ENCODE measurements at regions not wholly inside any gene's neighbourhood (a gene's known extent, or its start where the extent isn't known, plus 50 kb on each side); places are given as distances from the start of the nearest gene placed in this dataset.
"Not testable (repeated sequence)": the region's sequence is repeated elsewhere in the genome, so short reads cannot be mapped to it uniquely, and the experiment has no call there.

GRCh38 chr18:34385311-34385710 is 160.6 kb upstream of the NOL4 start:
- FAIRE-seq (no peak), DNase-seq (ENCODE audit: insufficient read length, low spot score) (no peak)
- TF ChIP-seq POLR2A (IDR thresholded peaks at IDR 0.05; ENCODE audit: low read depth, low read length), result no peak

- no peak for TF ChIP-seq POLR2A (IDR thresholded peaks at IDR 0.05; ENCODE audit: low read depth, low read length)
- FAIRE-seq (no peak), DNase-seq (ENCODE audit: insufficient read length, low spot score) (no peak)
These were observed 162.1 kb upstream of the NOL4 start for GRCh38 chr18:34386803-34387202.

- DNase-seq (ENCODE audit: insufficient read length, low spot score) (no peak), FAIRE-seq (no peak)
- TF ChIP-seq POLR2A (IDR thresholded peaks at IDR 0.05; ENCODE audit: low read depth, low read length), result no peak
These were observed 172.7 kb upstream of the NOL4 start for GRCh38 chr18:34397286-34397896.

GRCh38 chr18:34399892-34400291 is 175.2 kb upstream of the NOL4 start:
- no peak for TF ChIP-seq POLR2A (IDR thresholded peaks at IDR 0.05; ENCODE audit: low read depth, low read length)
- DNase-seq (ENCODE audit: insufficient read length, low spot score) (no peak), FAIRE-seq (no peak)

DNA sequence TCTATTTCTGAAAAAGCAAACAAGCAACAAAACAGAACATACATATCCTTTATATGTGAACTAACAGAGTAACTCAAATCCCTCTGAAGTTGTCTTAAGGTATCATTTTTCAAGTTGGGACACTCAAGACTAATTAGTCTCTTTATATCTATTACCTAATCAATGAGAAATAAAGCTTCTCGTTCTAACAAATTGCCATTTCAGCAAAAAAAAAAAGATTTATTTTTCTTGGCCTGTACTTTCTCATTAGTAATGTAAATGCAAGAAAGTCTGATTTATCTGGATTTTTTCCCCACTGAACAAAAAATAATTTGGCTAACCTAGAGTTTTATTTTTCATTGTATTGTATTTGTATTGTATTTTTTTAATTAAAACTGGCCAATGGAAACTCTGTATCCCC is 176.1 kb upstream of the NOL4 start:
- no peak for TF ChIP-seq POLR2A (IDR thresholded peaks at IDR 0.05; ENCODE audit: low read depth, low read length)
- no peak for FAIRE-seq
- no peak for DNase-seq (ENCODE audit: insufficient read length, low spot score)

GRCh38 chr18:34401775-34402174 is 177.1 kb upstream of the NOL4 start:
- TF ChIP-seq POLR2A (IDR thresholded peaks at IDR 0.05; ENCODE audit: low read depth, low read length), result no peak
- no peak for FAIRE-seq
- DNase-seq (ENCODE audit: insufficient read length, low spot score), result no peak

DNA sequence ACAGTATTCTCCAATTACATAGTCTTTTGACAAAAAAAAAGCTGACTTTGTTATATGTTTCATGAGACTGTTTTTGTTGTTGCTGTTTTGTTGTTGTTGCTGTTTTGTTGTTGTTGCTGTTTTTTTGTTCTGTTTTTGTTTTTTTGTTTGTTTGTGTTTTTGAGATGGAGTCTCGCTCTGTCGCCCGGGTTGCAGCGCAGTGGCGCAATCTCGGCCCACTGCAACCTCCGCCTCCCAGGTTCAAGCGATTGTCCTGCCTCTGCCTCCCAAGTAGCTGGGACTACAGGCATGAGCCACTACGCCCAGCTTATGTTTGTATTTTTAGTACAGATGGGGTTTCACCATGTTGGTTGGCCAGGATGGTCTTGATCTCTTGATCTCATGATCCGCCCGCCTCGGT is 182.8 kb upstream of the NOL4 start:
- not testable (repeated sequence) for DNase-seq (ENCODE audit: insufficient read length, low spot score); FAIRE-seq

DNA sequence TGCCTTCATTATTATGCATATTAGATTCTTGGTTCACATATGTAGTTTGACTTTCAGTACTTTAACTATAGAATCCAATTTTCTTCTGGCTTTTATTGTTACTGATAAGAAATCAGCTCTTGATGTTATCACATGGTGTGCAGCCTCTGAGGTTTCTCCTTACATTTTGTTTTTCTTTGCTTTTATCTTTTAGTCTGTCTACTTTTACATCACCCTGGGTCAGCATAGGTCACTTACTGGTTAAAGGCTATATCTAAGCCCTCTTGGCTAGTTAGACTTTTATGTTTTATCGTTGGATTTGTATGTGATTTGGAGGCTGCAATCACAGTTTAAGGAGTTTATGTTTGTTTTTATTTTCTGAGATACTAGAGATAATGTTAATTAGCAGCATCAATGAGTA is 187.2 kb upstream of the NOL4 start:
- FAIRE-seq, result no peak
- TF ChIP-seq POLR2A (IDR thresholded peaks at IDR 0.05; ENCODE audit: low read depth, low read length), result no peak
- DNase-seq (ENCODE audit: insufficient read length, low spot score), result no peak

DNA sequence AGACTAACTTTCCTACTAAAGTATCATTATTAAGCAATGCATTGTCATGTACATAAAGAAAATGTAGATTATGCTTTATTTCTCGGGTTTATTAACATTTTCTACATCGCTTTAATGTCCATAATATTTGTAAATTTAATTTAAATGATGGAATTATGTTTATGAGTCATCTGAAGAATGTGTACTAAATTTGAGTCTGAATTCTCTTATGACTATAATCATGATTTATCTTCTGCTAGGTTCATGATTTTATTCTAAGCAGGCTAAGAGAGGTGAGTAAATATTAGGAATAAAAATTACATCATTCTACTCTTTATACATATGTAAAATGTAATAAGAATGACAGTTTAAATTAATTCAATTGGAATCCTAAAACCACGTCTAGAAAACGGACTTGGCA is 206.3 kb upstream of the NOL4 start:
- no peak for TF ChIP-seq POLR2A (IDR thresholded peaks at IDR 0.05; ENCODE audit: low read depth, low read length)
- FAIRE-seq (no peak), DNase-seq (ENCODE audit: insufficient read length, low spot score) (no peak)

DNA sequence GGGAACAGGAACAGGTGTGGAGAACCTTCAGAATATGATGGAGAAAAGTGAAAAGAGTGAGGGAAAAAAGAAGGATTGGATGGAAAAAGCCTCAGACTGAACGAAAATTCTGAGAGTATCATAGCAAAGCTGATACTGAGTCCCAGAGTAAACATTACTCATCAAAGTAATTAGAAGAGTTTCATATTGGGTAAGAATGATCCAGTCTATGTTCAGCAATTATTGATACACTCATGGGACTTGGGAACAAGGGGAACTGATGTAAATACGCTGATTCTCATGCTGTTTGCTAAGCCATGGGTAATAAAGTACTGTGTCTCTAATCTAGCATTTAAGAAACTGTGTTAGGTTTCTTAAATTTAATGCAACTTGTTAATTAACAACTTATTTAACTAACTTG is 219.9 kb upstream of the NOL4 start:
- no peak for FAIRE-seq
- TF ChIP-seq POLR2A (IDR thresholded peaks at IDR 0.05; ENCODE audit: low read depth, low read length), result no peak

DNA sequence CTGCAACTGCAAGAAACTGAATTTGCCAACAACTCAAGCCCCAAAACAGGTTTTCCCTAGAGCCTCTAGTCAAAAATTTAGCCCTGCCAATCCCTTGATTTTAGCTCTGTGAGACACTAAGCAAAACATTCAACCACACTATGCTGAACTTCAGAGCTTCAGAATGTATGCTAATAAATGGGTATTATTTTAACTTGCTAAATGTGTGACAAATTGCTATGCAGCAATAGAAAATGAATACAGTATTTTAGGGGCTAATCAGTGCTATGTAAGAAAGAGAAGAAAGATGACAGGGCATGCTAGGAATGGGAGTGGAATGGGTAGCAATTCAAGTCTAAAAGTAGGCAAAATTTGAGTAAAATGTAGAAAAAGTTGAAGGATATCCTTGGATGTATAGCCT is 223.9 kb upstream of the NOL4 start:
- no peak for TF ChIP-seq POLR2A (IDR thresholded peaks at IDR 0.05; ENCODE audit: low read depth, low read length)
- DNase-seq (ENCODE audit: insufficient read length, low spot score) (no peak), FAIRE-seq (no peak)

More for the DNA sequence above, 219.9 kb upstream of the NOL4 start:
- DNase-seq (ENCODE audit: insufficient read length, low spot score), result no peak

- FAIRE-seq (no peak), DNase-seq (ENCODE audit: insufficient read length, low spot score) (no peak)
- TF ChIP-seq POLR2A (IDR thresholded peaks at IDR 0.05; ENCODE audit: low read depth, low read length), result no peak
These were observed 233.0 kb upstream of the NOL4 start for GRCh38 chr18:34457761-34458160.

GRCh38 chr18:34458410-34458977 is 233.8 kb upstream of the NOL4 start:
- FAIRE-seq (no peak), DNase-seq (ENCODE audit: insufficient read length, low spot score) (no peak)
- TF ChIP-seq POLR2A (IDR thresholded peaks at IDR 0.05; ENCODE audit: low read depth, low read length), result no peak

DNA sequence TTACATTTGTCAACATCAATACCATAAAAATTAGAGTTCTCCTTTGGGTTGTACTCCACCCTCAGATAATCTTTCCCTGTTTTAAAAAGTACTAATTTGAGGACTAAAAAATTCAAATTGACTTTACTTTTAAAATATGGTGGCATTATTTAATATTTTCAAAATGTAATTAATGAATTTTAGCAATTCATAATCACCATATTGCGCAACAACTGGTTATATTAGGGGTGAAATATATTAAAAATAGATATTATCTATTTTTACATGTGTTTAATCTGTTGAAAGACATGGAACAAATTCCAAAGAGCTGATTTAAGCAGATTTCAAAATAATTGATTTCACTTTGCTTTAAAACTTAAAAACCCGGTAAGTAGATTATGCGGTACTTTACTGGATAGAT is 236.6 kb upstream of the NOL4 start:
- no peak for FAIRE-seq
- TF ChIP-seq POLR2A (IDR thresholded peaks at IDR 0.05; ENCODE audit: low read depth, low read length), result no peak
- no peak for DNase-seq (ENCODE audit: insufficient read length, low spot score)

GRCh38 chr18:34467058-34467457 is 242.3 kb upstream of the NOL4 start:
- FAIRE-seq (no peak), DNase-seq (ENCODE audit: insufficient read length, low spot score) (no peak)
- TF ChIP-seq POLR2A (IDR thresholded peaks at IDR 0.05; ENCODE audit: low read depth, low read length), result no peak
